ENCODE measurements at regions not wholly inside any gene's neighbourhood (a gene's known extent, or its start where the extent isn't known, plus 50 kb on each side); places are given as distances from the start of the nearest gene placed in this dataset.

- TF ChIP-seq, protein P1, sequence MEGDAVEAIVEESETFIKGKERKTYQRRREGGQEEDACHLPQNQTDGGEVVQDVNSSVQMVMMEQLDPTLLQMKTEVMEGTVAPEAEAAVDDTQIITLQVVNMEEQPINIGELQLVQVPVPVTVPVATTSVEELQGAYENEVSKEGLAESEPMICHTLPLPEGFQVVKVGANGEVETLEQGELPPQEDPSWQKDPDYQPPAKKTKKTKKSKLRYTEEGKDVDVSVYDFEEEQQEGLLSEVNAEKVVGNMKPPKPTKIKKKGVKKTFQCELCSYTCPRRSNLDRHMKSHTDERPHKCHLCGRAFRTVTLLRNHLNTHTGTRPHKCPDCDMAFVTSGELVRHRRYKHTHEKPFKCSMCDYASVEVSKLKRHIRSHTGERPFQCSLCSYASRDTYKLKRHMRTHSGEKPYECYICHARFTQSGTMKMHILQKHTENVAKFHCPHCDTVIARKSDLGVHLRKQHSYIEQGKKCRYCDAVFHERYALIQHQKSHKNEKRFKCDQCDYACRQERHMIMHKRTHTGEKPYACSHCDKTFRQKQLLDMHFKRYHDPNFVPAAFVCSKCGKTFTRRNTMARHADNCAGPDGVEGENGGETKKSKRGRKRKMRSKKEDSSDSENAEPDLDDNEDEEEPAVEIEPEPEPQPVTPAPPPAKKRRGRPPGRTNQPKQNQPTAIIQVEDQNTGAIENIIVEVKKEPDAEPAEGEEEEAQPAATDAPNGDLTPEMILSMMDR (IDR thresholded peaks at IDR 0.05), result no peak
- TF ChIP-seq EZH2 (IDR thresholded peaks at IDR 0.05; ENCODE audit: borderline replicate concordance, insufficient read depth, low read depth, low read length, poor library complexity, severe bottlenecking), result no peak
These were observed 378.0 kb downstream of the ANXA1 start for GRCh38 chr9:73529666-73530065.
